IPS DF 4.7 (cell line): ENCODE measurements at regions not wholly inside any gene's neighbourhood (a gene's known extent, or its start where the extent isn't known, plus 50 kb on each side); places are given as distances from the start of the nearest gene placed in this dataset.
"Not testable (repeated sequence)": the region's sequence is repeated elsewhere in the genome, so short reads cannot be mapped to it uniquely, and the experiment has no call there.

Source experiments
- DNase-seq: peaks from one replicate; pipeline ENCODE4 v3.0.0-alpha.2; 2013; ENCODE audit warnings: low spot score; ENCODE audit errors: extremely low read depth

GRCh38 chr6:10343320-10343719 lies 71.6 kb downstream of the TFAP2A start:
- no peak for DNase-seq

GRCh38 chr6:10341605-10342004 lies 73.3 kb downstream of the TFAP2A start:
- DNase-seq = no peak

DNA sequence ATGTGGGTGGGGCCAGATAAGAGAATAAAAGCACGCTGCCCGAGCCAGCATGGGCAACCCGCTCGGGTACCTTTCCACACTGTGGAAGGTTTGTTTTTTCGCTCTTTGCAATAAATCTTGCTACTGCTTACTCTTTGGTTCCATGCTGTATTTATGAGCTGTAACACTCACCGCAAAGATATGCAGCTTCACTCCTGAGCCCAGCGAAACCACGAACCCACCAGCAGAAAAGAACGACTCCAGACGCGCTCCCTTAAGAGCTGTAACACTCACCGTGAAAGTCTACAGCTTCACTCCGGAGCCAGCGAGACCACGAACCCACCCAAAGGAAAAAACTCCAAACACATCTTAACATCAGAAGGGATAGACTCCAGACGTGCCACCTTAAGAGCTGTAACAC lies 76.7 kb downstream of the TFAP2A start:
- DNase-seq = no peak

DNA sequence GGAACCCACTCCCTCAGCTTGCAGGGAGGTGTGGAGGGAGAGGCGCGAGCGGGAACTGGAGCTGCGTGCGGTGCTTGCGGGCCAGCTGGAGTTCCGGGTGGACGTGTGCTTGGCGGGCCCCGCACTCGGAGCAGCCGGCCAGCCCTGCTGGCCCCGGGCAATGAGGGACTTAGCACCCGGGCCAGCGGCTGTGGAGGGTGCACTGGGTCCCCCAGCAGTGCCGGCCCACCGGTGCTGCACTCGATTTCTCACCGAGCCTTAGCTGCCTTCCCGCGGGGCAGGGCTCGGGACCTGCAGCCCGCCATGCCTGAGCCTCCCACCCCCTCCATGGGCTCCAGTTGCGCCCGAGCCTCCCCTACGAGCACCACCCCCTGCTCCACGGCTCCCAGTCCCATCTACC lies 77.5 kb downstream of the TFAP2A start:
- not testable (repeated sequence) for DNase-seq

- no peak for DNase-seq
These were observed 82.8 kb downstream of the TFAP2A start for GRCh38 chr6:10332111-10332510.

- DNase-seq = no peak
These were observed 83.4 kb downstream of the TFAP2A start for GRCh38 chr6:10331334-10331968.

DNA sequence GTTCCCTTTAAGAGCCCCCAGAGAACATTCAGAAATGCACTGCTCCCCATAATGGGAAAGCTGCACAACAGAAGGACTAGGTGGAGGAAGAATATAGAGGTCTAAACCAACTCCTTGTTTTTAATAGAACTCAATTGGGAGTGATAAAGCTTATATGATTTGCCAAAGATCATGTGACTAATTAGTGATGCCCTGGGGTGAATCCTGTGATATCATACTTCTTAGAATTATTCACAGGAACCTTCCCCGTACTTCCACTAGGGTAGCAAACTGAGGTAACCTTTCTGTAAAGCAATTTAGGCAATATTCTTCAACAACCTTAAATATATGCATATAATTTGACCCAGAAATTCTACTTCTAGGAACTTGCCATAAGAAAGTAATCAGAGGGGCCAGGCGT lies 84.4 kb downstream of the TFAP2A start:
- no peak for DNase-seq

GRCh38 chr6:10323018-10323417 lies 91.9 kb downstream of the TFAP2A start:
- DNase-seq = no peak

DNA sequence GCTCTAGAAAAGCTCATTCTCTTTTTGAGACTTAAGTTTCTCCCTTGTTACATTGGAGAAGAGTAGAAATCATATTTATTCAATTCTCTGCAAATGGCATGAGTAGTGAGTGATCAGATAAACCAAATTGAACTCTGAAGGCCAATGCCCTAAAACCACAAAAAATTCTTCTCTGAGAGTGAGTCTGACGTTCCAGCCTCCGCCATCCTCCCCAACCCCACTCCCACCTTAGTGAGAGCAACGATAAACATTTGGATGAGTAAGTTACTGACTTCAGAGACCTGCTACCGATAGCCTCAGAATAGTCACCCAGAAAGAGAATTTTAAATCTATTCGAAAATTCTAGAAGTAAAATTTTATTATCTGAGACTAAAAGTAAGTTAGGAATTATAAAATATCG lies 94.6 kb downstream of the TFAP2A start:
- no peak for DNase-seq

GRCh38 chr6:10316373-10316721 lies 98.5 kb downstream of the TFAP2A start:
- DNase-seq = no peak

- no peak for DNase-seq
These were observed 99.1 kb downstream of the TFAP2A start for GRCh38 chr6:10315658-10316372.

- no peak for DNase-seq
These were observed 99.8 kb downstream of the TFAP2A start for GRCh38 chr6:10315034-10315433.

- no peak for DNase-seq
These were observed 100.5 kb downstream of the TFAP2A start for GRCh38 chr6:10314163-10314955.

DNA sequence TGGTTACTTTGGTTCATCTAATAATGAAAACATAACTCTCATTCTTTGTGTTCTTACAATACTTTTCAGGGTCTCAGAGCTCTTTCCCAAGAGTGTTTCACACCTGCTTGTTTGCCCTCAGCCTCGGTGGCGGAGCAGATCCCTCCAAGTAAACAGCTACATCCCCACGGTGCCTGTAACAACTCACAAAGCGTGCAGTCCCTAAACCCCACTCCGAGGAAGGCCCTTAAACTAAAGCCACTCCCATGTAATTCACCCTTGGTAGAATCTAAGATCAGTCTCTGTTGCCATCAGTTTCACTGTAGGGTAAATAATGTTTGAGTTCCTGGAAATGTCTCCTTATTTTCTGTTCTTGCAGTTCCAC lies 101.1 kb downstream of the TFAP2A start:
- DNase-seq = no peak

- DNase-seq = no peak
These were observed 102.4 kb downstream of the TFAP2A start for GRCh38 chr6:10312445-10312844.

DNA sequence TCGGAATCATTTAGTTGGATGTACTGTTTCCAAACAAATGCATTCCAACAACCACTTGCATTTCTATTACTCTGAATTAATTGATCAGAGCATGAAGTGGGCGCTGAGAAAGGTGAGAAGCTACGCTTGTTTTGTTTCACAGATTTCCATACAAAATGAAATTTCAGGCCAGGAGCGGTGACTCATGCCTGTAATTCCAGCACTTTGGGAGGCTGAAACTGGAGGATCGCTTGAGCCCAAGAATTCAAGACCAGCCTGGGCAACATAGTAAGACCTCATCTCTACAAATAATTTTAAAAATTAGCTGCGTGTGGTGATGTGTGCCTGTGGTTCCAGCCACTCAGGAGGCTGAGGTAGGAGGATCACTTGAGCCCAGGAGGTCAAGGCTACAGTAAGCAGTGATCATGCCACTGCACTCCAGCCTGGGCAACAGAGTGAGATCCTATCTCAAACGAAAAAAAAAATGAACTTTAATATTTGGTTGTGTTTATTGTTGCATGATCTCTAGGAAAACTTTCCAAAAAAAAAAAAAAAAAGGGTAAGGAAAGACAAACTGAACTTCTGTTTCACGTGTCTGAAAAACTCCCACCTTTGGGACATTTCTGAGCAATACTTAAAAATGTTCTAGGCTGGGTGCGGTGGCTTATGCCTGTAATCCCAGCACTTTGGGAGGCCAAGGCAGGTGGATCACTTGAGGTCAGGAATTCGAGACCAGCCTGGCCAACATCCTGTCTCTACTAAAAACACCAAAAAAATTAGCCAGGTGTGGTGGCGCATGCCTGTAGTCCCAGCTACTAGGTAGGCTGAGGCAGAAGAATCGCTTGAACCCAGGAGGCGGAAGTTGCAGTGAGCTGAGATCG lies 103.1 kb downstream of the TFAP2A start:
- DNase-seq = not testable (repeated sequence)

GRCh38 chr6:10310826-10311225 lies 104.0 kb downstream of the TFAP2A start:
- DNase-seq = no peak

DNA sequence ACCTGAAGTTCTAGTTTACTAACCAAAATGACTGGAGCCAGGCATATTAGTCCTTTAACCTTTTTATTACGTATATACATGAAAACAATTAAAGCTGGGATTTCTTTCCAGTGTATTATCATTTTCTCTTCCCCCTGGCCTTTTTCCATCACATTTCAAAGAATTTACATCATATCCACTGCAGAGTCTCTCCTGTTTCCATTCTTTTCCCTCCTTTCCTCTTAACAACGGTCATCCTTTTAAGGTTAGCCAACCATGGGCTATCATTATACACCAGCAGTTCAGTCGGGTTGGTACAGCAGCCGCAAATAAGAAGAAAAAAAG lies 104.6 kb downstream of the TFAP2A start:
- no peak for DNase-seq

DNA sequence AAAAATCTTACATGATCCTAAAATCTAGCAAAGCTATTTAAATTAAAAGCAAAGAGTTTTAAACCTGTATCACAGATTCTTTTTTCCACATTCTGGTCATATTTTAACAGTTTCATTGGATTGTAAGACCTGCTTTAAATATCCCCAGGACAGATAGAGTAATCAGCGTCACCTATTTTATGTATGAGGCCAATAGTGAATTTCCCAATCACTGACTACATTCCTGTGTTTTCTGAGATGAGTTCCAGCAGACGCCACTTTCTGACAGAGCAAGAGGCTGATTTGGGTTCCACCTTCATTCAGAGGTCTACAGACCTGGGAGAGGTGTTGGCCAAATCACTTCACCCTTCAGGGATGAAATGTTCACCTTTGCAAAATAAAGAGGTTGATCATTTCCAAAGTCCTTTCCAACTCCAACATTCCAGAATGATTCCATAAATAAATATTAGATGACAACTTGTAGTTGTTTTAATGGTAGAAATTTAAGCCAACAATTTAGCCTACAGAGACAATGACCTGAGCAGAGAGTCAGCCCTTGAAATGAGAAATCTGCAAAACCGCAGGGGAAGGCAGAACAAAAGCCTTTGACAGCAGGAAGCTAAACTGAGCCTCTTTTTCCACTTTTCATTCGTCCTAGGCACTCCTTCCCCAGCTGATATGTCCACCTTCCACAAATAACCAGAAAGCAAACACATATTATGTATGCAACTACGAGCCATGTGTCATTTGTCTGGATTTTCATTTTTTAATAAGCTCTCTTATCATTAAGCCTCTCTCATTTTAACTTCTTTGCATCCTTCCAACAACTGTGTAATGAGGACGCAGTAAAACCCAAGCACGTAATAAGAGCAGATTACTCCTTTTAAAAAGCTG lies 105.2 kb downstream of the TFAP2A start:
- no peak for DNase-seq

DNA sequence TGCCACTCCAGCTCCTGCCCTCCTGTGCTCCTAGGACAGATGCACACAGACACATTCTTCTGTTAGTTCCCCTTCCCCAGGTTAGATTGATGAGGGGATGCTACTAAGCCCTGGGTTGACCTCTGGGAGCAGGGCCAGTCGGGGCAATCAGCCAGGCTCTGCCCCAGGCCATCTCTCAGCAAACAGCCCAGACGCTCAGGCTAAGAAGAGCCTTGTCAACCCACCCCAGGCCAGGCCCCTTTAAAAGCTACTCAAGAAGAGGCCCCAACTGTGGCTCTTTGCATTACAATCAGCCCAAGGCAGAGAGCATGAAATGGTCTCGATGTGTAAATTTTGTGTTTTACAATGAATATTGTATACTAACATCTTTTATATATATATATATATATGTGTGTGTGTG lies 107.4 kb downstream of the TFAP2A start:
- DNase-seq = no peak

GRCh38 chr6:10307028-10307427 lies 107.8 kb downstream of the TFAP2A start:
- DNase-seq = no peak
